ENCODE measurements at regions not wholly inside any gene's neighbourhood (a gene's known extent, or its start where the extent isn't known, plus 50 kb on each side); places are given as distances from the start of the nearest gene placed in this dataset.

- H3K27me3 Mint-ChIP-seq, result peaks cover 5% of the 10 kb centered on the region
- H3K36me3 ChIP-seq (ENCODE audit: control insufficient read depth, insufficient read depth, low read length), result no peaks in the 10 kb centered on the region
- no peaks in the 10 kb centered on the region for H3K36me3 Mint-ChIP-seq
- no peak overlapping the region for H3K27ac Mint-ChIP-seq
- DNase-seq, result no peak
- no peaks in the 10 kb centered on the region for H3K4me1 Mint-ChIP-seq
- no peak overlapping the region for H3K4me3 Mint-ChIP-seq
- no peaks in the 10 kb centered on the region for H3K27me3 ChIP-seq (ENCODE audit: control insufficient read depth, insufficient read depth, low read length)
- H3K4me1 ChIP-seq (ENCODE audit: control insufficient read depth, insufficient read depth, low read length, poor library complexity, severe bottlenecking), result no peaks in the 10 kb centered on the region
- H3K9me3 Mint-ChIP-seq, result peaks cover 0 to 3% (median 0%) of the 10 kb centered on the region in 7 donors
- H3K9me3 ChIP-seq (ENCODE audit: control insufficient read depth in 2 of 2, low read length in 2 of 2), result no peaks in the 10 kb centered on the region
- H3K4me3 ChIP-seq (ENCODE audit: low read depth, low read length), result no peak overlapping the region
- no peak overlapping the region for H3K27ac ChIP-seq (ENCODE audit: insufficient read depth, low read length, poor library complexity, severe bottlenecking)
- ATAC-seq (ENCODE audit: low read depth in 2 of 2), result no peak
Observed at GRCh38 chr20:24756292-24757025, 192.6 kb upstream of the CST7 start.

DNA sequence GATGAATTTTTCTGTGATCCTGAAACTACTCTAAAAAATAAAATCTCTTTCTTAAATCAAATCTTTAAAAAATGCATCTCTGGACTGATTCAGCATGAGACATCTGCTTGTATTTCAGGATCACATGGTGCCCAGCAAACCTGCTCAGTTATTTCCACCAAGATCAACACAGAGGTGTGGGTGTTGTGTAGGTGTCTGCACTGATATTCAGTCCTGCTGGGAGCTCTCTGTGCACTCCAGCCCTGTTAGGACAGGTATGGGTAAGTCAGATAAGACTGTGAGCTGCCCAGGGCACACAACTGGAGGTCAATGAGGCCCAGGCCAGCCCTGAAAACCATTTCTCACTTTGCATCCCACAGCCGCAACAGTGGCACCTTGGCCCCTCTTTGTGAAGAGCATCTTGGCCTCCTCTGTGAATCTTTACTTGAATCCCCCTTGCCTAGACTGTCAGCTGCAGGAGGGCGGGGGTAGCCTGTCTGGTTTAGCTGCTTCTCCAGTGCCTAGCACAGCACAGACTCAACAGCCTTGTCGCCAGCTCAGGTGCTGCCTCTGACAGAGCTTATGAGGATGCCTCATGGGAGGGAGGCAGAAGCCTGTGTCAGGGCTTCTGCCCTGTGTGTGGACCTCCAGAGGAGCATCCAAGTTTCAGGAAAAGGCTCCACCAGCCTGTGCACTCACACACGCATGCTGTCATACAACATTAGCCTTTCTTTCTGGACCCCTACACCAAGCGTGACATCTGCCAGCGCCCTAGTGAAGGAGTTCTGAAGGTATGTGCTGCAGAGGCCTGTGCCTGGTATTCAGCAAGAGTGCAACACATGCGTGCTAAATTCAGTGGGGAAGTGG lies 187.6 kb upstream of the CST7 start:
- H3K4me3 ChIP-seq (ENCODE audit: low read depth, low read length), result no peak overlapping the region
- DNase-seq, result no peak
- no peak for ATAC-seq (ENCODE audit: low read depth in 2 of 2)
- H3K36me3 Mint-ChIP-seq, result no peaks in the 10 kb centered on the region
- no peaks in the 10 kb centered on the region for H3K27me3 ChIP-seq (ENCODE audit: control insufficient read depth, insufficient read depth, low read length)
- H3K4me3 Mint-ChIP-seq, result no peak overlapping the region
- no peaks in the 10 kb centered on the region for H3K9me3 ChIP-seq (ENCODE audit: control insufficient read depth in 2 of 2, low read length in 2 of 2)
- no peaks in the 10 kb centered on the region for H3K4me1 Mint-ChIP-seq
- peaks cover 11% of the 10 kb centered on the region for H3K27me3 Mint-ChIP-seq
- peaks cover 0 to 3% (median 2%) of the 10 kb centered on the region in 7 donors for H3K9me3 Mint-ChIP-seq
- H3K36me3 ChIP-seq (ENCODE audit: control insufficient read depth, insufficient read depth, low read length), result no peaks in the 10 kb centered on the region
- H3K27ac ChIP-seq (ENCODE audit: insufficient read depth, low read length, poor library complexity, severe bottlenecking), result no peak overlapping the region
- H3K4me1 ChIP-seq (ENCODE audit: control insufficient read depth, insufficient read depth, low read length, poor library complexity, severe bottlenecking), result no peaks in the 10 kb centered on the region
- no peak overlapping the region for H3K27ac Mint-ChIP-seq

DNA sequence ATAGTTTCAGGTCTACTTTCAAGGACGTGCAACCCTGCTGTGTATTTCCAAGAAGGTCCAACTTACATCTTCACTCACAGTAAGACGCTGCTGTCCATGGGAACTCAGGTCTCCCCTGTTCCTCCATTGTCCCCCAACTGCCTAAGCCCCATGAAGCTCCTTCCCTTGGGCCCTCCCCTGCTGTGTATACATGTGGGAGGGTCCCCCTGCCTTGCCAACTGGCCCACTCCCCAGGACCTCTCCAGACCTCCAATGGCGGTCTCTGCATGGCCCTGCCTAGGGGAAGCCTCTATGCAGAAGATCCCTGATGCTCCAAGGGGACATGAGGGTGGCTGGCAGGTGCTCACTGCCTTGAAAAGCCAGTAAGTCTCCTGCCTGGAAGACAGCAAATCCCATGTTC lies 186.7 kb upstream of the CST7 start:
- peaks cover 0 to 3% (median 2%) of the 10 kb centered on the region in 7 donors for H3K9me3 Mint-ChIP-seq
- Histone ChIP-seq H3K36me3 (ENCODE audit: control insufficient read depth, insufficient read depth, low read length) (no peaks in the 10 kb centered on the region), H3K27ac (ENCODE audit: insufficient read depth, low read length, poor library complexity, severe bottlenecking) (no peak overlapping the region), H3K27me3 (ENCODE audit: control insufficient read depth, insufficient read depth, low read length) (no peaks in the 10 kb centered on the region), H3K9me3 (ENCODE audit: control insufficient read depth in 2 of 2, low read length in 2 of 2) (no peaks in the 10 kb centered on the region), H3K4me1 (ENCODE audit: control insufficient read depth, insufficient read depth, low read length, poor library complexity, severe bottlenecking) (no peaks in the 10 kb centered on the region), H3K4me3 (ENCODE audit: low read depth, low read length) (no peak overlapping the region)
- H3K27ac Mint-ChIP-seq, result no peak overlapping the region
- H3K27me3 Mint-ChIP-seq, result peaks cover 11% of the 10 kb centered on the region
- no peaks in the 10 kb centered on the region for H3K36me3 Mint-ChIP-seq
- no peaks in the 10 kb centered on the region for H3K4me1 Mint-ChIP-seq
- H3K4me3 Mint-ChIP-seq, result no peak overlapping the region
- ATAC-seq (ENCODE audit: low read depth in 2 of 2) (no peak), DNase-seq (no peak)

DNA sequence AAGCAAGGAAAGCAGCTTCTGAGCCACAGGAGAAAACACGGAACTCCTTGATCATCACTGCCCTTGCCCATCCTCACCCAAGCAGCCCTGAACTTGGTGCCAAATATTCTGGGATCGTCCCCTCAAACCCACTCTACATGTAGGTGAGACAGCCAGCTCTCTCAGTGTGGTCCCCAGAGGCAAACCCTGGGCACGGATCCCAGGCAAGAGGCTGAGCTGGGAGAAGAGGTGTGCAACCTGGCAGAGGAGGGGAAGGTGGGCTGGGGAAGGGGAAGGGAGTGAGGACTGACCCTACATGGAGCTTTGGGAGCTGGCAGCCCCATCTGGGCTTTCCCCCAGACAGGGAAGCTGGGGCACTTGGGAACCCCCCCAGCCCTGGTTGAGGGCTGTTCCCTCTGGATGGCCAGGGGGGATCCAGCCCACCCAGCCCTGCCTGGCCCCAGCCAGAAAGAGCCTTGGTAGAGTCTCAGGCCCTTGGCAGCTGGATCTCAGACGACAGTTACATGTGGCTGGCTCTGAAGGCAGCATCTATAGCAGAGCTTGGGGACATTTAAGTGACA lies 186.2 kb upstream of the CST7 start:
- H3K9me3 ChIP-seq (ENCODE audit: control insufficient read depth in 2 of 2, low read length in 2 of 2), result no peaks in the 10 kb centered on the region
- Mint-ChIP-seq H3K9me3 (peaks cover 0 to 3% (median 2%) of the 10 kb centered on the region in 7 donors), H3K27me3 (peaks cover 11% of the 10 kb centered on the region), H3K36me3 (no peaks in the 10 kb centered on the region), H3K4me1 (no peaks in the 10 kb centered on the region), H3K27ac (no peak overlapping the region), H3K4me3 (no peak overlapping the region)
- no peak for DNase-seq
- no peaks in the 10 kb centered on the region for H3K4me1 ChIP-seq (ENCODE audit: control insufficient read depth, insufficient read depth, low read length, poor library complexity, severe bottlenecking)
- no peaks in the 10 kb centered on the region for H3K27me3 ChIP-seq (ENCODE audit: control insufficient read depth, insufficient read depth, low read length)
- H3K4me3 ChIP-seq (ENCODE audit: low read depth, low read length), result no peak overlapping the region
- no peak overlapping the region for H3K27ac ChIP-seq (ENCODE audit: insufficient read depth, low read length, poor library complexity, severe bottlenecking)
- no peak for ATAC-seq (ENCODE audit: low read depth in 2 of 2)
- no peaks in the 10 kb centered on the region for H3K36me3 ChIP-seq (ENCODE audit: control insufficient read depth, insufficient read depth, low read length)

GRCh38 chr20:24763386-24764026 lies 185.6 kb upstream of the CST7 start:
- H3K27me3 ChIP-seq (ENCODE audit: control insufficient read depth, insufficient read depth, low read length), result no peaks in the 10 kb centered on the region
- H3K27me3 Mint-ChIP-seq, result peaks cover 6% of the 10 kb centered on the region
- no peaks in the 10 kb centered on the region for H3K36me3 Mint-ChIP-seq
- peaks cover 0 to 3% (median 2%) of the 10 kb centered on the region in 7 donors for H3K9me3 Mint-ChIP-seq
- no peak overlapping the region for H3K4me3 ChIP-seq (ENCODE audit: low read depth, low read length)
- H3K27ac Mint-ChIP-seq, result no peak overlapping the region
- ATAC-seq (ENCODE audit: low read depth in 2 of 2) (no peak), DNase-seq (no peak)
- H3K4me1 Mint-ChIP-seq, result no peaks in the 10 kb centered on the region
- no peaks in the 10 kb centered on the region for H3K4me1 ChIP-seq (ENCODE audit: control insufficient read depth, insufficient read depth, low read length, poor library complexity, severe bottlenecking)
- no peak overlapping the region for H3K27ac ChIP-seq (ENCODE audit: insufficient read depth, low read length, poor library complexity, severe bottlenecking)
- no peak overlapping the region for H3K4me3 Mint-ChIP-seq
- no peaks in the 10 kb centered on the region for H3K36me3 ChIP-seq (ENCODE audit: control insufficient read depth, insufficient read depth, low read length)
- no peaks in the 10 kb centered on the region for H3K9me3 ChIP-seq (ENCODE audit: control insufficient read depth in 2 of 2, low read length in 2 of 2)

- Mint-ChIP-seq H3K4me1 (no peaks in the 10 kb centered on the region), H3K27ac (no peak overlapping the region), H3K36me3 (no peaks in the 10 kb centered on the region), H3K4me3 (no peak overlapping the region), H3K27me3 (peaks cover 11% of the 10 kb centered on the region), H3K9me3 (peaks cover 0 to 3% (median 0%) of the 10 kb centered on the region in 7 donors)
- Histone ChIP-seq H3K27ac (ENCODE audit: insufficient read depth, low read length, poor library complexity, severe bottlenecking) (no peak overlapping the region), H3K27me3 (ENCODE audit: control insufficient read depth, insufficient read depth, low read length) (no peaks in the 10 kb centered on the region), H3K4me3 (ENCODE audit: low read depth, low read length) (no peak overlapping the region), H3K36me3 (ENCODE audit: control insufficient read depth, insufficient read depth, low read length) (no peaks in the 10 kb centered on the region), H3K4me1 (ENCODE audit: control insufficient read depth, insufficient read depth, low read length, poor library complexity, severe bottlenecking) (no peaks in the 10 kb centered on the region), H3K9me3 (ENCODE audit: control insufficient read depth in 2 of 2, low read length in 2 of 2) (no peaks in the 10 kb centered on the region)
- ATAC-seq (ENCODE audit: low read depth in 2 of 2) (no peak), DNase-seq (no peak)
Observed at GRCh38 chr20:24764027-24764793, 184.9 kb upstream of the CST7 start.

DNA sequence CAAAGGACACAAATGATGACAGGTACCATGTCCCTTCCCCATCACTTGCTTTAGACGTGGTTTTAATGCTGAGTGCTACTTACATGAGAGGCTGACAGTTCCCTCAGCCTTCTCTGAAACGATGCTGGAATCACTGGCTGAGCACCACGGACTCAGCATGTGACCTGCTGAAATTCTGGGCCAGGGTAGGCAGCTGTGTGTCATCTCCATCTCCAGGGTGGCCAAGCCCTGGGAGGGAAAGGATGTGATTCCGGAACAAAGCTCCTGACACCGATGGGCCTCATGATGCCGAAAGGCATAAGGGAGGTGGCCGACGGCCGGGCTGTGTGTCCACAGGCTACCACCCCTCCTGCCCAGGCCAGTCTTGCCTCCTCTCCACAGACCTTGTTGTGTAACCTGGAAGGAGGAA lies 184.3 kb upstream of the CST7 start:
- Mint-ChIP-seq H3K36me3 (no peaks in the 10 kb centered on the region), H3K9me3 (peaks cover 0 to 3% (median 0%) of the 10 kb centered on the region in 7 donors), H3K27ac (no peak overlapping the region), H3K4me1 (no peaks in the 10 kb centered on the region), H3K4me3 (no peak overlapping the region), H3K27me3 (peaks cover 11% of the 10 kb centered on the region)
- DNase-seq (no peak), ATAC-seq (ENCODE audit: low read depth in 2 of 2) (no peak)
- Histone ChIP-seq H3K27me3 (ENCODE audit: control insufficient read depth, insufficient read depth, low read length) (no peaks in the 10 kb centered on the region), H3K36me3 (ENCODE audit: control insufficient read depth, insufficient read depth, low read length) (no peaks in the 10 kb centered on the region), H3K27ac (ENCODE audit: insufficient read depth, low read length, poor library complexity, severe bottlenecking) (no peak overlapping the region), H3K4me1 (ENCODE audit: control insufficient read depth, insufficient read depth, low read length, poor library complexity, severe bottlenecking) (no peaks in the 10 kb centered on the region), H3K4me3 (ENCODE audit: low read depth, low read length) (no peak overlapping the region), H3K9me3 (ENCODE audit: control insufficient read depth in 2 of 2, low read length in 2 of 2) (no peaks in the 10 kb centered on the region)
